Coronary artery (tissue), 2 donors: ENCODE measurements at regions not wholly inside any gene's neighbourhood (a gene's known extent, or its start where the extent isn't known, plus 50 kb on each side); places are given as distances from the start of the nearest gene placed in this dataset.

Experiments used
- DNase-seq: peaks from one replicate; pipeline ENCODE4 v3.0.0-alpha.2; 2017; ENCODE audit warnings: low spot score
- H3K27ac ChIP-seq, 2 donors: fragments of 200-600 bp; sonication (generic); one replicate each; pipeline ENCODE4 v1.5.1; 2016 to 2019
- H3K4me3 ChIP-seq: fragments of 200-600 bp; sonication (generic); 2 replicates; pipeline ENCODE4 v1.5.1; 2016; ENCODE audit warnings: mild to moderate bottlenecking, moderate library complexity
- TF ChIP-seq, protein P1 (sequence below): fragments of 200-600 bp; sonication (generic); IDR thresholded peaks from one replicate; pipeline ENCODE4 v1.5.1; 2019; ENCODE audit warnings: antibody characterized with exemption

GRCh38 chr19:30609656-30610270 is 237.6 kb downstream of the ZNF536 start:
- TF ChIP-seq, protein P1, sequence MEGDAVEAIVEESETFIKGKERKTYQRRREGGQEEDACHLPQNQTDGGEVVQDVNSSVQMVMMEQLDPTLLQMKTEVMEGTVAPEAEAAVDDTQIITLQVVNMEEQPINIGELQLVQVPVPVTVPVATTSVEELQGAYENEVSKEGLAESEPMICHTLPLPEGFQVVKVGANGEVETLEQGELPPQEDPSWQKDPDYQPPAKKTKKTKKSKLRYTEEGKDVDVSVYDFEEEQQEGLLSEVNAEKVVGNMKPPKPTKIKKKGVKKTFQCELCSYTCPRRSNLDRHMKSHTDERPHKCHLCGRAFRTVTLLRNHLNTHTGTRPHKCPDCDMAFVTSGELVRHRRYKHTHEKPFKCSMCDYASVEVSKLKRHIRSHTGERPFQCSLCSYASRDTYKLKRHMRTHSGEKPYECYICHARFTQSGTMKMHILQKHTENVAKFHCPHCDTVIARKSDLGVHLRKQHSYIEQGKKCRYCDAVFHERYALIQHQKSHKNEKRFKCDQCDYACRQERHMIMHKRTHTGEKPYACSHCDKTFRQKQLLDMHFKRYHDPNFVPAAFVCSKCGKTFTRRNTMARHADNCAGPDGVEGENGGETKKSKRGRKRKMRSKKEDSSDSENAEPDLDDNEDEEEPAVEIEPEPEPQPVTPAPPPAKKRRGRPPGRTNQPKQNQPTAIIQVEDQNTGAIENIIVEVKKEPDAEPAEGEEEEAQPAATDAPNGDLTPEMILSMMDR = no peak
- H3K27ac ChIP-seq = no peak overlapping the region
- H3K4me3 ChIP-seq = no peak overlapping the region
- DNase-seq = no peak

- DNase-seq = no peak
- H3K27ac ChIP-seq = no peak overlapping the region
- TF ChIP-seq, protein P1 = no peak
- no peak overlapping the region for H3K4me3 ChIP-seq
These were observed 236.3 kb downstream of the ZNF536 start for GRCh38 chr19:30608471-30608870.
